ENCODE measurements at regions not wholly inside any gene's neighbourhood (a gene's known extent, or its start where the extent isn't known, plus 50 kb on each side); places are given as distances from the start of the nearest gene placed in this dataset.

GRCh38 chr2:23169896-23170295, 215.1 kb upstream of the KLHL29 start:
- no peak overlapping the region for H3K4me3 ChIP-seq (replicated peaks in 1 of 2; ENCODE audit: low read depth in 2 of 2, low read length in 2 of 2)
- no peak for TF ChIP-seq CTCF (IDR thresholded peaks at IDR 0.05; ENCODE audit: low read depth, low read length)
- no peak for DNase-seq (ENCODE audit: low read depth in 2 of 2)

GRCh38 chr2:23171108-23171507, 213.9 kb upstream of the KLHL29 start:
- no peak for DNase-seq (ENCODE audit: low read depth in 2 of 2)
- no peak for TF ChIP-seq CTCF (IDR thresholded peaks at IDR 0.05; ENCODE audit: low read depth, low read length)
- H3K4me3 ChIP-seq (replicated peaks in 1 of 2; ENCODE audit: low read depth in 2 of 2, low read length in 2 of 2) = no peak overlapping the region

- TF ChIP-seq CTCF (IDR thresholded peaks at IDR 0.05; ENCODE audit: low read depth, low read length) = no peak
- DNase-seq (ENCODE audit: low read depth in 2 of 2) = no peak
- no peak overlapping the region for H3K4me3 ChIP-seq (replicated peaks in 1 of 2; ENCODE audit: low read depth in 2 of 2, low read length in 2 of 2)
Observed at GRCh38 chr2:23178396-23178795, 206.6 kb upstream of the KLHL29 start.

- TF ChIP-seq CTCF (IDR thresholded peaks at IDR 0.05; ENCODE audit: low read depth, low read length) = no peak
- no peak for DNase-seq (ENCODE audit: low read depth in 2 of 2)
- H3K4me3 ChIP-seq (replicated peaks in 1 of 2; ENCODE audit: low read depth in 2 of 2, low read length in 2 of 2) = no peak overlapping the region
Observed at GRCh38 chr2:23183733-23184132, 201.2 kb upstream of the KLHL29 start.

GRCh38 chr2:23198316-23199114, 186.5 kb upstream of the KLHL29 start:
- DNase-seq (ENCODE audit: low read depth in 2 of 2) = no peak
- TF ChIP-seq CTCF (IDR thresholded peaks at IDR 0.05; ENCODE audit: low read depth, low read length) = no peak
- H3K4me3 ChIP-seq (replicated peaks in 1 of 2; ENCODE audit: low read depth in 2 of 2, low read length in 2 of 2) = no peak overlapping the region

GRCh38 chr2:23199115-23199918, 185.7 kb upstream of the KLHL29 start:
- peak; percentile 69 for TF ChIP-seq CTCF (IDR thresholded peaks at IDR 0.05; ENCODE audit: low read depth, low read length)
- H3K4me3 ChIP-seq (replicated peaks in 1 of 2; ENCODE audit: low read depth in 2 of 2, low read length in 2 of 2) = no peak overlapping the region
- DNase-seq (ENCODE audit: low read depth in 2 of 2) = peak; percentile 29 to 51

Data from cardiac fibroblast (primary cell).